Left kidney (tissue), 1 donor: ENCODE measurements at regions not wholly inside any gene's neighbourhood (a gene's known extent, or its start where the extent isn't known, plus 50 kb on each side); places are given as distances from the start of the nearest gene placed in this dataset.
A peak's percentile ranks its signal among the peaks of the same experiment; 100 is the strongest.
"Not testable (repeated sequence)": the region's sequence is repeated elsewhere in the genome, so short reads cannot be mapped to it uniquely, and the experiment has no call there.

Source experiments
- DNase-seq: peaks from one replicate; pipeline ENCODE4 v3.0.0-alpha.2; 2013

- no peak for DNase-seq
Observed at GRCh38 chr12:38016602-38017001, 300.0 kb upstream of the ALG10B start.

DNA sequence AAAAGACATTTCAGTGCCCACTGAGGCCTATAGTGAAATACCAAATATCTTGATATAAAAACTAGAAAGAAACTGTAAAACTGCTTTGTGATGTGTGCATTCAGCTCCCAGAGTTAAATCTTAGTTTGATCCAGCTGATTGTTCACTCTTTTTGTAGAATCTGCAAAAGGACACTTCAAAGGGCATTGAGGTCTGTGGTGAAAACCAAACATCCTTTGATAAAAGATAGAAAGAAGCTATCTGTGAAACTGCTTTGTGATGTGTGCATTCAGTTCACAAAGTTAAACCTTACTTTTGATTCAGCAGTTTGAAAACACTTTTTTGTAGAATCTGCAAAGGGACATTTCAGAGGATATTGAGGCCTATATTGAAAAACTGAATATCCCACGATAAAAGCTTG lies 290.7 kb upstream of the ALG10B start:
- no peak for DNase-seq

DNA sequence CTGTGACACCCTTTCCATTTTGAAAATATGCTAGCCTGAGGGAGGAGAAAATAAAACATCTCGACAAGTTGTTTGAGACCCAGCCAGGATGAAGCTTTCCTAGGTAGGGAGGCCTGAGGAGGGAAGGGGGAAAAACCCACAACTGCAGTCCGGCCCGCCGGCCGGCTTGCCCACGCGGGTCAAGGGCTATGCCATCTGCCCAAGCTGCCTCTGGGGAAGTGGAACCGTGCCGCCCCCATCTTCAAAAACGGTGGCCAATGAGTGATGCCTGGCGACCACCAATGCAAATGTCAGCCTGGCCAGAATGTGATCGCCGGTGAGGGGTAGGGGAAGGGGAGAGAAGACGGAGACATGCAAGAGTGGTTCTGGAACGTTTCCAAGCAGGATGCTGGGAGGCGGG lies 263.5 kb upstream of the ALG10B start:
- no peak for DNase-seq

DNA sequence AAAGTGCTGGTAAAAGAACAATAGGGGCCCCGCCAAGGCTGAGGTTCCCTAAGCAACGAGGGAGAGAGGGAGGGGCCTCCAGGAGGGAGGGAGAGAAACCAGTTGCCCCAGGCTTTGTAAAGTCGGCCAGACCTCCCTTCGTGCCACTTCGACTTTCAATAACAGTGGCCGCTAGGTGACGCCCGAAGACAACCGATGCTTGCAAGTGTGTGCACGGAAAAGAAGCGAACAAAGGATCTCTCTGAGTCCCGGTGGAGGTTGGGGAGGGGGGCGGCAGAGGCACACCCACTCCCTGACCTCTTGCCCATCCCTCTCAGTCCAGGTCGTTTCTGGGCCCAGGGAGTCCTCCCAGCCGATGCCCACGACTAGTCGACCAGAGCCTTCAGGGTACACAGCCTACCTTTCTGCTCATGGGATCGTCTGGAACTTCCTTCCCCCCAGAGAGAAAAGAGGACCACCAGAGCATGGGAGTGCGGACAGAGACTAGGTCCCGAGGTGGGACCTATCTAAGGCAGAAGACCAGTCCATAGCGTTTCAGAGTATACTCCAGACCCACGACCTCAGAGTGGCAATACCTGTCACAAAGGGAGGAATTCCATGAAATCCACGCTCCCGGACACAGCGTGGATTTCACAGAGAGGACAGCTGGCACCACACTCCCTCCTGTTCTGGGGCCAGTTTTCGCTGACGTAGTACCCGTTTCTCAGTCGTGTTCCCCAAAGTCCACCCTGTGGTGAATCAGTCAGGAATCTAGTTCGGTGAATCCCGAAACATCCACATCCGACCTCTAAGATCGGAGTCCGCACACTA lies 262.7 kb upstream of the ALG10B start:
- no peak for DNase-seq

DNA sequence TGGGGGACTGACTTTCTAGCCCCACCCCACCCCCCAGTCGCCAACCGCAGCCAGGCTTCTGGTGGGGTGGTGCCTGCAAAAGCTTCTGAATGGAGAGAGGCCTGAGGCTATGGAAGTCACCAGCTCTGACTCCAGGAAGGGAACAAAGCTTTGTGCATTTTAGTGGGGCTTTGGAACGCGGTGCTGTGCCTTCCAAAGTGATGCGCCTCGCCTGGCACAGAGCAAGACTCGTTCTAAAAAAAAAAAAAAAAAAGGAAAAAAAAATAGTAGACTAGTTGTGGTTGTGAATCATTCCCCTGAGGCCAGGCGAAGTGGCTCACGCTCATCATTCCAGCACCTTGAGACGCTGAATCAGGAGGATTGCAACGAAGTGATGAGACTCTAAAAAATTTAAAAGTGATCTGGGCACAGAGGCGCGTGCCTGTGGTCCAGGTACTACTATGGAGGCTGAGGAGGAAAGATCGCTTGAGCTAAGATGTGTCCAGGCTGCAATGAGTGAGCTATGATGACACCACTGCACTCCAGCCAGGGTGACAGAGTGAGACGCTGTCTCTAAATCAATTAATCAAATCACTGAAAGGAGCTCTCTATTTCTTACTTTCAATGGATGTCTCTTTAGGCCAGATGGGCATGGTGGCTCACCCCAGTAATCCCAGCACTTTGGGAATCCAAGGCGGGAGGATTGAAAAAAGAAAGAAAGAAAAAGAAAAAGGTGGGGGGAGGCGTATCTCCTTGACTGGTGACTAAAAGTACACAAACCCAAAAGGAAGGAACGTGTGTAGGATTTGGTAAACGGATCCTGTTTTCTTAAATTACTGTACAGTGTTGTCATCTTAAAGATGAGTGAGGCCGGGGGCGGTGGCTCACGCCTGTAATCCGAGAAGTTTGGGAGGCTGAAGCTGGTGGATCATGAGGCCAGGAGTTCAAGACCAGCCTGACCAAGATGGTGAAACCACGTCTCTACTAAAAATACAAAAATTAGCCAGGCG lies 259.6 kb upstream of the ALG10B start:
- no peak for DNase-seq

DNA sequence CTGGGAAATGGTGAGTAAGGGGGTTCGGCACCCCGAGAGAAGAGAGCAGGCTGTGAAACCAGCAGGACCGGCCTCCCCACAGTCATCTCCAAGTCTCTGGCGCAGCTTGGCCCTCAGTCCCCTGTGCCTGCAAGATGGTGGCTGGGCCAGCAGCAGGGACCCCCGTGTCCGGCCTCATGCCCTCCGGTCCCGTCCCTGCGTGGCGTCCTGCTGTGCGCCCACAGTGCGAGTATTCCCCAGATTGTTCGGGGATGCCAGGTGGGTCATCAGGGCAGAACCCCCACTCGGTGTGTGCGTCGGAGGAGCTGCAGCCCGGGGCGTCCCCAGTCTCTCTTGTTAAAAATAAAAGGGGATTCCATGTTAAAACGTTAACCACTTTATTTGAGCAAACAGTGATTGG lies 216.9 kb upstream of the ALG10B start:
- no peak for DNase-seq

- no peak for DNase-seq
Observed at GRCh38 chr12:38101753-38102152, 214.8 kb upstream of the ALG10B start.

GRCh38 chr12:38102197-38102596 lies 214.4 kb upstream of the ALG10B start:
- DNase-seq: no peak

- no peak for DNase-seq
Observed at GRCh38 chr12:38110026-38110699, 206.4 kb upstream of the ALG10B start.

GRCh38 chr12:38113991-38114390 lies 202.6 kb upstream of the ALG10B start:
- no peak for DNase-seq

- DNase-seq: no peak
Observed at GRCh38 chr12:38116968-38117367, 199.6 kb upstream of the ALG10B start.

DNA sequence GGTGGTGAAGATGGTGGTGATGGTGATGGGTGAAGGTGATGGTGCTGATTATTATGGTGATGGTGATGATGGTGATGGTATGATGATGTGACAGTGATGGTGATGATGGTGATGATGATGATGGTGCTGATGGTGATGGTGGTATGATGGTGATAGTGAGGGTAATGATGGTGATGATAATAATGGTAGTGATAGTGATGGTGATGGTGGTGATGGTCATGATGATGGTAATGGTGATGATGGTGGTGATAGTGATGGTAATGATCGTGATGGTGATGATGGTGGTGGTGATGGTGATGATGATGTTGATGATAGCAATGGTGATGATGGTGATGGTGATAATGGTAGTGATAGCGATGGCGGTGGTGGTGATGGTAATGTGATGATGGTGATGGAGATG lies 197.9 kb upstream of the ALG10B start:
- DNase-seq: no peak

DNA sequence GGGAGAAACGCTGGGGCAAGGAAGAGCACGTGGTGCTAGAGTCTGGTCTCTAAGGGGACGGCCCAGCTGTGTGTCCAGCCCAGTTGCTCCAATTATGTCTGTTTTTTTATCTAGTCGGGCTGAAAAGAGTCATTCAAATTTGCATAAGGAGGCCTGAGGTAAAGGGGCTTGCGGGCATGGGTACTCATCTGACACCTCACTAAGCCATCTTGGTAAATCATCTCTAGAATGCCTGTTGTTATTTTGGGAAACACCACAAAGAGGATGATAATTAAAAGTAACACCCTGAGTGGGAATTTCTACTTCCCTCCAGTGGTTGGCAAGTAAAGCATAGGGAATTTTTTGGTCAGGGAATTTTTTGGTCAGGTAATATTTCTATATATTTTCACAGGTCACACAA lies 196.1 kb upstream of the ALG10B start:
- no peak for DNase-seq

GRCh38 chr12:38123028-38123427 lies 193.5 kb upstream of the ALG10B start:
- not testable (repeated sequence) for DNase-seq

DNA sequence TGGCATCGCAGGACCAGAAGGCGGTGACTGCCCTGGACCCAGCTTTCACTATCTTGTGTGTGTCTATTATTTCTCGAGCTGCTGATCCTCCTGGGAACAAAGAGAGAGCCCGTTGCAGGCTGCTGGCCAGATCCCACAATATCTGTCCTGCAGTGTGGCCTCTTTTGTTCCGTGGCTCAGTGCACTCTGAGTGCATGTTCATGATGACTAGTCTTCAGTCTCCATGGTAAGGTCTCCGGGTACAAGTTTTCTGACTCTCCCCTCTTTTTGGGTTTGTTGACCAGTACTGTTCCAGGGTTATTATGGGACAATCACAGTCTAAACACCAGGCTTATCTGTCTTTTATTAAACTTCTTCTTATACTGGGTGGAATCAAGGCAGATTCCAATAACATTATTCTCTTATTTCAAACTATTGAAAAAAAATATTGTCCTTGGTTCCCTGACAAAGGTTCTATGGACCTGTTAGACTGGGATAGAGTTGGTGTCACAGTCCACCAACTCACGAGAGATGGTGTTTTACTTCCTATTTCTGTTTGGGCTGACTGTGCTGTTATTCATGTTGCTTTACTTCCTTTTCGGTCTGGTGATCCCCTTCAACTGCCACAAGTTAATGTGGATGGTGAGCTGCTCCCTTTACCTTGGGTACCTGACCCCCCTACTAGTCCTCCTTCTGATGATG lies 192.9 kb upstream of the ALG10B start:
- DNase-seq: no peak

GRCh38 chr12:38124247-38125012 lies 192.1 kb upstream of the ALG10B start:
- no peak for DNase-seq

DNA sequence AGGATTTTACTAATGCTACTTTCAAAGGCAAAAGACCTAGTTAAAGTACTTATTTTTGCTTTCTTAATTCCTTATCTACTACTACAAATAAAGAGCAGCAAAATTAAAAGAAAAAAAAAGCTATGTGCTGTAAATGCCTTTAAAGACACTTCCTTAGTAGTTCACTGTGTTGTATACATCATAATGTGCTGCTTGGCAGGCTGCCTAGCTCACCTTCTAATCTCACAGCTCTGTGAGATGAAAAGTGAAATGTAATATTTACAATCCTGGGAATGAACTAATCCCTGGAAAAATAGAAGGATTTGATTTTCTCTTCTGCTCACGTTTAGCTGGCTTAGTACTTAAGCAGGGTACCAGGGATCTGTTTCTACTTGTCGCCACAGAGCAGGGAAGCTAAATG lies 184.4 kb upstream of the ALG10B start:
- no peak for DNase-seq

DNA sequence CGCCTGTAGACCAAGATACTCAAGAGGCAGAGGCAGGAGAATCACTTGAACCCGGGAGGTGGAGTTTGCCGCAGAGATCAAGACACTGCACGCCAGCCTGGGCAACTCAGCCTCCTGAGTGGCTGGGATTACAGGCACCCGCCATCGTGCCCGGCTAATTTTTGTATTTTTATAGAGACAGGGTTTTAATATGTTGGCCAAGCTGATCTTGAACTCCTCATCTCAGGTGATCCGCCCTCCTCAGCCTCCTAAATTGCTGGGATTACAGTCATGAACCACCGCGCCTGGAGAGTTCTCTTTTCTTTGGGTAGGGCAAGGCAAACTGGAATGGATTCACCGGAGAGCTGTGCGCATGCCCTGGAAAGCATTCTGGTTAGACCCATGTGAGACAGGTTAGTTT lies 179.3 kb upstream of the ALG10B start:
- no peak for DNase-seq

- DNase-seq: no peak
Observed at GRCh38 chr12:38137716-38138115, 178.9 kb upstream of the ALG10B start.

DNA sequence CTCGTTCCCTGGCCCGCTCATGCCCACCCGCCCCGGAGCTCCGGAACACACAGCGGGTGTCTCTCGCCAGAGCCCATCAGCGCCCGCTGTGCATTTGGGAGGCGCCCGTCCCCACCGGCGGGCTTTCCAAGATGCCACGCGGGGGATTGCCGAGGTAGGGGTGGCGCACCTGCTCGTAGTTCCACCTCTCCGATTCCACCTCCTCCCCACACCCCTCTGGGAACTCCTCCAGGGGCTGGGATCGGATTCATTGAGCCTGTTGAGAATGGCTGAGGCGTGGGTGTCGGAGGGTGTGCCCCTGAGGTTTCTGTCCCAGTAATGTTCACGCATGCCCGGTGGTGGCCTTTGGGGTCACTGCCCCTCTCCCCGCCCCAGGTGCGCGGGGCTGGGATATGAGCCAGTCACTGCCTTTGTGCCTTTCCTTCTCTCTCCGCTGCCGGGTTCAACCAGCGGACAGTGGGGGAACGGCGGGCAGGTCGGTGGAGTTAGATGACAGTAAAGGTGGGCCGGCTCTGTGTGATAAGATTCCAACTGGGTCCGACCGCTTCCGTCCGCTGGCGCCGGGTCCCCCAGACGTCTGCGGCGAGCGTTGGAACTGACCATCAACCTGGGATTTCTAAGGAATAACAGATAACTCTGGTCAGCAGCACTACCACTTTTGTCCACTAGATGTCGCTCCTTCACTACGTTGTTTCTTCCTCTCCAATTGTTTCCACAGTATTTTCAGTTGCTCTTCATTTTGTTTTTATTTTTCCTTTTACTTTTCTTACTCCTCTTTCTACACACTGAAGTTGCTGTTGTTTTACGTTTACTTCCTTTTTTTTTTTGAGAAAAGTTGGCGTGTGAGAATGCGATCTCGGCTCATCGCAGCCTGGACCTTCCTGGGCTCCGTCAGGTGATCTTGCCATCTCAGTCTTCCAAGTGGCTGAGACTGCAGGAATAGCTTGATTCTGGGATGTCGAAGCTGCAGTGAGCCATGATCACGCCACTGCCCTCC lies 178.1 kb upstream of the ALG10B start:
- DNase-seq: peak; percentile 73
